Activated CD8-positive, alpha-beta memory T cell treated with anti-CD3 and anti-CD28 coated beads, Interleukin-2, amount 50 U/mL, for 24 hours (primary cell): ENCODE measurements at regions not wholly inside any gene's neighbourhood (a gene's known extent, or its start where the extent isn't known, plus 50 kb on each side); places are given as distances from the start of the nearest gene placed in this dataset.
"Not testable (repeated sequence)": the region's sequence is repeated elsewhere in the genome, so short reads cannot be mapped to it uniquely, and the experiment has no call there.

Experiments
- DNase-seq: peaks from one replicate; pipeline ENCODE4 v3.0.0-alpha.2; 2020; ENCODE audit errors: extremely low read depth

GRCh38 chr20:60752741-60753420 is 499.2 kb upstream of the CDH4 start:
- no peak for DNase-seq

- DNase-seq = no peak
Observed at GRCh38 chr20:60754856-60755255, 497.2 kb upstream of the CDH4 start.

- no peak for DNase-seq
Observed at GRCh38 chr20:60759651-60760050, 492.4 kb upstream of the CDH4 start.

- DNase-seq = no peak
Observed at GRCh38 chr20:60760256-60761000, 491.6 kb upstream of the CDH4 start.

- DNase-seq = no peak
Observed at GRCh38 chr20:60761056-60761455, 491.0 kb upstream of the CDH4 start.

GRCh38 chr20:60762386-60762785 is 489.7 kb upstream of the CDH4 start:
- no peak for DNase-seq

GRCh38 chr20:60764328-60764727 is 487.7 kb upstream of the CDH4 start:
- no peak for DNase-seq

GRCh38 chr20:60764771-60765170 is 487.3 kb upstream of the CDH4 start:
- DNase-seq = no peak

- no peak for DNase-seq
Observed at GRCh38 chr20:60765821-60766403, 486.1 kb upstream of the CDH4 start.

- no peak for DNase-seq
Observed at GRCh38 chr20:60768216-60768615, 483.8 kb upstream of the CDH4 start.

GRCh38 chr20:60780388-60781025 is 471.6 kb upstream of the CDH4 start:
- DNase-seq = no peak

- DNase-seq = no peak
Observed at GRCh38 chr20:60782959-60783625, 469.0 kb upstream of the CDH4 start.

- no peak for DNase-seq
Observed at GRCh38 chr20:60785301-60785700, 466.8 kb upstream of the CDH4 start.

- DNase-seq = no peak
Observed at GRCh38 chr20:60785785-60786184, 466.3 kb upstream of the CDH4 start.

GRCh38 chr20:60786686-60787217 is 465.3 kb upstream of the CDH4 start:
- no peak for DNase-seq

- no peak for DNase-seq
Observed at GRCh38 chr20:60787276-60787675, 464.8 kb upstream of the CDH4 start.

GRCh38 chr20:60788070-60788469 is 464.0 kb upstream of the CDH4 start:
- DNase-seq = no peak

GRCh38 chr20:60789399-60789798 is 462.7 kb upstream of the CDH4 start:
- no peak for DNase-seq

- not testable (repeated sequence) for DNase-seq
Observed at GRCh38 chr20:60790339-60790738, 461.7 kb upstream of the CDH4 start.

GRCh38 chr20:60791823-60792222 is 460.2 kb upstream of the CDH4 start:
- no peak for DNase-seq

- no peak for DNase-seq
Observed at GRCh38 chr20:60792941-60793340, 459.1 kb upstream of the CDH4 start.

- no peak for DNase-seq
Observed at GRCh38 chr20:60794674-60795073, 457.4 kb upstream of the CDH4 start.
